Fibroblast of skin of left quadriceps (primary cell): ENCODE measurements at regions not wholly inside any gene's neighbourhood (a gene's known extent, or its start where the extent isn't known, plus 50 kb on each side); places are given as distances from the start of the nearest gene placed in this dataset.
A peak's percentile ranks its signal among the peaks of the same experiment; 100 is the strongest.
"Not testable (repeated sequence)": the region's sequence is repeated elsewhere in the genome, so short reads cannot be mapped to it uniquely, and the experiment has no call there.

ENCODE experiments used
- DNase-seq, 2 experiments: peaks; one replicate each; pipeline ENCODE4 v3.0.0-alpha.2; 2013; ENCODE audit warnings: low read depth in 2 of 2

DNA sequence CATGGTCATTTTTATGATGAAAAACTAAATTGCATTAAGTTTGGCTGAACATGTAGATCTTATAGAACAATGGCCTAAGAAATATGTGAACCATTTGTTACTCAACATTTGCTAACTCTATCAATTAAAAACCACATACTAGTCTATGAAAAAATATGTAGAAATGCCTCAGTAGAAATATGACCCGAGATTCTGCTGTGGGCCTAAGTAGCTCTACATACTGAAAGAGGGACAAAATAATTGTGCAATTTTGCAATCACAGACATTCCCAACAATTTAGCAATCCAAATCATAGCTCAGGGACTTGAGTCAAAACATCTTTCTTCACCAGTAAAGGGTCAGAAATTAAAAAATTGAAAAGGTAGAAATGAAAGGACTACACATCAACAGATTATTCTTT, 619.0 kb downstream of the FRK start:
- DNase-seq = peak; percentile 49 to 60

DNA sequence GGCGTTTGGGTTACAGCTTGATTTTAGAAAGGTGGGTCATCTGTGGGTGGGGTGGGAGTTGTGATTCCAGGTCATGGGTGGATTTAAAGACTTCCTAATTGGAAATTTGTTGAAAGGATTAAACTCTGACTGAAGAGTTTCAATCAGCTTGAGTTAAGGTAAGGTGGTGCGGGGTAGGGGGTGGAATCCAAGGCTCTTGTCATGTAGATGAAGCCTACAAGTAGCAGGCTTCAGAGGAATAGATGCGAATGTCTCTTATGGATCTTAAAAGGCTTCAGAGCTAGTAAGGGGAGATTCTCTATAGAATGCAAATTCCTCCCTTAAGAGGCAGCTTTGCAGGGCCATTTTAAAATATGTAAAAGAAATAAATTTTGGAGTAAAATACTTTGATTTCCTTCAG, 645.3 kb downstream of the FRK start:
- no peak for DNase-seq

DNA sequence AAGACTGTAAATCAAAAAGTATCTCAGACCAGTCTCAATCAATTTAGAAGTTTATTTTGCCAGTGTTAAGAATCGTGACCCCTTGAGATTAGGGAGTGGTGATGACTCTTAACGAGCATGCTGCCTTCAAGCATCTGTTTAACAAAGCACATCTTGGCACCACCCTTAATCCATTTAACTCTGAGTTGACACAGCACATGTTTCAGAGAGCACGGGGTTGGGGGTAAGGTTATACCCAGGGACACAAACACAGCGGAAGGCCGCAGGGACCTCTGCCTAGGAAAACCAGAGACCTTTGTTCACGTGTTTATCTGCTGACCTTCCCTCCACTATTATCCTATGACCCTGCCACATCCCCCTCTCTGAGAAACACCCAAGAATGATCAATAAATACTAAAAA, 645.8 kb downstream of the FRK start:
- not testable (repeated sequence) for DNase-seq

DNA sequence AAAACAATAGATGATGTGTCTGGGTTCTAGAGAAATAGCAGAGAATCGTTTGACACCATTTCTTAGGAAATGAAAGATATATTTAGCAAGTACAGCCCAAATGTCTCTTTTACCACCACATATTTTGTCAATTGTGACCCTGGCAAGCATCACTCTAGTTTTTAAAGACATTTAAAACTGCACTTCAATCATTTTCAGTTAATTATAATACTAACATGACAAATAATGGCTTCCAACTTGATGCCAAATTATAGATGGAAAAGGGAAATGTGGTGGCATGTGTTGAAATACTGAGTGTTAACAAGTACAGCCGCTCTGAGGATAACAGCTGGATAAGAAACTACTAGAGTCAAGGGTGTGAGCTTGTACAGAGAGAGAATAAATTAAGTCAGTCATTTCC, 648.9 kb downstream of the FRK start:
- no peak for DNase-seq

DNA sequence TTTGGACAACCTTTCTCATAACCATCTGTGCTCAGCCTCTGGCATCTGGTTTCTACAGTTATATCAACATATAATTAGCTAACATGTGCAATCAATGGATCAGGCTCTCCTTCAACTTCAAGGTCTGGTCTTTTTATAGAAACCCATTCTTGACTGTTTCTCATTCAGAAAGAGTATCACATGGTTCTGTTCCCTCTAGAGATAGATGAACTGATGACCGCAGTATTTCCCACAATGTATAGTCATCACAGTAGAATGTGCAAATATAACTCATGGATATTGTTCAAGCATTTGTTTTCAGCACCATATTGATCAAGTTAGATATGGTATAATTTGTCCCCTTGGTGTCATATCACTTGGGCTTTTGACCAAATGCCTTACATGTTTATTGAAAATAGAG, 656.2 kb downstream of the FRK start:
- peak; percentile 2 to 4 for DNase-seq

DNA sequence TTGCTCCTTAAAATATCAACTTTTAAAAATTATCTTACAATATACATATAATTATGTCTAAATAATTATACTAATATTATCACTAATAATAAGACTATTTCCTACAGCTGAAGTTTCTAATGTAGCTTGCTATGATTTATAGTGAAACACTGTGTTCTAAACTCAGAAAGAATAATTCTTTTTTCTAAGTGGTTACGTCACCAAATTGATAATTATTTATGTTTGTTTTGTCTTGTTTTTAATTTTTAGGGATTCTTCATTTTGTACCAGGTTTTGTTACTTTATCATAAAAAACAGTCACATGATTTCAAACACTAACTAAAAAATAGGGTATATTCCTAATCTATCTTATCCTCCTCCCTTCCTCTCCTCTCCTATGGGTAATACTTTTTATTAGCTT, 662.1 kb downstream of the FRK start:
- no peak for DNase-seq

DNA sequence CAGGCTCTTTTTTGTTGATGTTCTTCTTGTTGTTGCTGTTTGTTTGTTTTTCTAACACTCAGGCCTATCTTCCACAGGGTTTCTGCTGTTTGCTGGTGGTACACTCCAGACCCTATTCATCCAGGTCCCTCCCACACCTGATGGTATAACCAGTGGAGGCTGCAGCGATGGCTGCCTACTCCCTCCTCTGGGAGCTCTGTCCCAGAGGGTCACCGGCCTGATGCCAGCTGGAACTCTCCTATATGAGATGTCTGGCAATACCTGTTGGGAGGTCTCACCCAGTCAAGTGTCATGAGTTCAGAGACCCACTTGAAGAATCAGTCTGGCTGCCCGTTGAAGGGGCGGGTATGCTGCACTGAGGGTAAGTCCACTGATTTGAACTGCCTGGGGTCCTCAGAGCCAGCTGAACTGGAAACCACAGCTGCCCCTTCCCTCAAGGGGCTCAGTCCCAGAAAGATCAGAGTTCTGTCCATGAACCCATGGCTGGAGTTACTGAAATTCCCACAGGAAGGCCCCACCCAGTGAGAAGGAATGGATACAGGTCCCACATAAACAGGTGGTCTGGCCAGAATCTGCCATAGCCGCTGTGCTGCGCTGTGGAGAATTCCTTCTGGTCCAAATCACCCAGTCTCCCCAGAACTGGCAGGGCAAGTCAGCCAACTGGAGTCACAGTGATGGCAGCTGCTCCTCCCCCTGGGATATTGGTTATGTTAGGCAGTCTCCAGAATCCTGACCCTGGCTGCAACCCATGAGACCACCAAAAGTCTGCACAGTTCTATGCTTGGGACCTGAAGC, 664.4 kb downstream of the FRK start:
- DNase-seq = no peak

DNA sequence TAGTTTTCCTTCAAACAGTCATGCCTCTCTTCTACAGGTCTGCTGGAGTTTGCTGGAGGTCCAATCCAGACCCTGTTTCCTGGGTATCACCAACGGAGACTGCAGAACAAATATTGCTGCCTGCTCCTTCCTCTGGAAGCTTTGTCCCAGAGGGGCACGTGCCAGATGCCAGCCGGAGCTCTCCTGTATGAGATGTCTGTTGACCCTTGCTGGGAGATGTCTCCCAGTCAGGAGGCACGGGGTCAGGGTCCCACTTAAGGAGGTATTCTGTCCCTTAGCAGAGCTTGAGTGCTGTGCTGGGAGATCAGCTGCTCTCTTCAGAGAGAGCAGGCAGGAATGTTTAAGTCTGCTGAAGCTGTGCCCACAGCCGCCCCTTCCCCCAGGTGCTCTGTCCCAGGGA, 666.9 kb downstream of the FRK start:
- no peak for DNase-seq

DNA sequence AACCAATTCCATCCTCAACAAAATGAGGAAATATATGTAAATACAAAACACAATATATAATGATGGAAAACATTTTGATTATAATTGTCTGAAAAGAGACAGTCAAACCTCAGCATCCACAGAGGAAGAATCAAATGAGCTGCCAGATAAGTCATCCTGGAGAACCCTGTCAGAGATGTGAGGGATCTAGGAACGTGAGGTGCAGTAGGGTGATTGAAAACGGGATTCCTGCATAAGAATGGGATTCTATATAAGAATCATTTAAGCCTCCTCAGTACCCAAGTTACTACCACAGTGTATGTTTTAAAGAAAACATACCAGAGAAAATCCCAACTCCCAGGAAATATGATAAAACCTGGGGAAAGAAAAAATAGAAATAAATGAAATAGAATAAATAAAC, 690.5 kb downstream of the FRK start:
- DNase-seq = no peak

DNA sequence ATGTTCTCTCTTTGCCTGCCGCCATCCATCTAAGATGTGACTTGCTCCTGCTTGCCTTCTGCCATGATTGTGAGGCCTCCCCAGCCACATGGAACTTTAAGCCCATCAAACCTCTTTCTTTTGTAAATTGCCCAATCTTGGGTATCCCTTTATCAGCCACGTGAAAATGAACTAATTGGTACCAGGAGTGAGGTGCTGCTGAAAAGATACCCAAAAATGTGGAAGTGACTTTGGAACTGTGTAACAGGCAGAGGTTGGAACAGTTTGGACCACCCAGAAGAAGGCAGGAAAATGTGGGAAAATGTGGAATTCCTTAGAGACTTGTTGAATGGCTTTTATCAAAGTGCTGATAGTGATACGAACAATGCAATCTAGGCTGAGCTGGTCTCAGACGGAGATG, 694.9 kb downstream of the FRK start:
- DNase-seq = no peak

DNA sequence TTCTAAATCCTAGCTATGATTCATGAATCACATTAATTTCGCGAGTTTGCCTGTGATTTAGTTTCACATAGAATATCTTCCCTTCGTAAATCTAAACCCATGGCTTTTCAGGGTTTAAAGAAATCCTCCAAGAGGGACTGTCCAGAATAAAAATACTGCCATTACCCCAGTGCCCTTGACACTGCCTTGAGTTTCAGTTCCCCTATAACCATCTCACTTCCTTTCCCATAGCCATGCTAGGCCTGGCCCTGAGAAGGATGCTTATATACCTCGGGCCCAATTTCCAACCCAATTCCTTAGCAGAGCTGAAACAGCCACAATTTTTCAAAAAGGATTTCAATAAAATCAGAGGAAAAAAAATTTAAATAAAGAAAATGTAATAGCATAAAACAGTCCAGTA, 697.3 kb downstream of the FRK start:
- no peak for DNase-seq

DNA sequence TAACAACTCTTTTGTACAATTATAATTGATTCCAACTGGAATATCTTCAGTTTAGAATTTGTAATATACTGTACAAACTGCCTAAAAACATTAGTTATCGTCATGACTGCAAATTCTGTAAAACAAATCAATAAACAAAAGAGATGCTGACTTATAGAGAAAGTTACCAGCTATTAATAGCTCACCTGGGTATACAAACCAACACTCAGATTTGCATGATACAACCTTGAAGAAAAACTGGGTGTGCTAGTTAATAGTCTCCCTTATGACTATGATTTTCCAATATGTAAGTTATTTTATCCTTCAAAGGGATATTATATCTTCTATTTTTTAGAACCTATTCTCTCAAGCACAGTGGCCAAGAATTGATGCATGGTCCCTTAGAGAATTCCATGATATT, 698.5 kb downstream of the FRK start:
- DNase-seq = no peak

DNA sequence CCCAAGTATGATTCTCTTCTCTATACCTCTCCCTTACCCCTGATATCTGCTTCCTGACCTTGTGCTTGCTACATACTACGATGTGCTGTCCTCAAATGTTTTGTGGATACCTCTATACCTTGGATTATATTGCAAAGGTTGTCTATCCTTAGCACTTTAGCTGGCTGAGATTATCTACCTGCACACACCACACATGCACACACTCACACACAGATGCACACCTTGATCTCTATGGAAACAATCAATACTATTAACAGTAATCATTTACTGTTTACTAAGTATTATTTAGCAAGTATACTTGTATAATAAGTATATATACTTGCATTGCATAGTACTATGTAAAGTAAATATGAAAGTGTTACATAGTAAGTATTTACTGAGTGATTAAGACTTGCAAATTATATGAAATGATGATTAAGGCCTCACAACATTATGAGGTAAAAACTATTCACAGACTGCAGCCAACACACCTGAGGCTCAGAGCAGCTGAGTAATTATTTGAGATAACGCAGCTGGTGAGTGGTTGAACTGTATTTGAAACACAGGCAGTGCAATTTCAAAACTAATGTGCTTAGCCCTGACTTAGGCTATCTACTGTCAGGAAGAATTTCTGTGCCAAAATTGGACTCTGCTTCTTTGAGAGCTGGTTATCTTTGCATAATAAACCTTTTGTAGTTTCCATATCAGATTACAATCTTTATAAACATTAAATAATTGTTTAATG, 699.9 kb downstream of the FRK start:
- no peak for DNase-seq

DNA sequence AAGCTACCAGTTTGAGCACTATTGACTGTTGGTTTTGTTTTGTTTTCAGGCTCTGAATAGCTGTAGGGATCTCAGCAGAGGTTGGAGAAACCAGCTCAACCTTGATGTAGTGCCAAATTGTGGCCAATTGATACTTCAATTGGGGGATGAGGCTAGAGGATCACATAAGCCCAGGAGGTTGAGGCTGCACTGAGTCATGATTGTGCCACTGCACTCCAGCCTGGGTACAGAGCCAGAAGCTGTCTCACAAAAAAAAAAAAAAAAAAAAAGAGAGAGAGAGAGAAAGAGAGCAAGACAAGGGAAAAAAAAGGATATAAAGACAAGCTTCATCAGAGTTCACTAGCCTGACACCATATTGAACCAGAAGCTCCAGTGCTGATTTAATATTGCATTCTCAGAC, 702.1 kb downstream of the FRK start:
- no peak for DNase-seq

DNA sequence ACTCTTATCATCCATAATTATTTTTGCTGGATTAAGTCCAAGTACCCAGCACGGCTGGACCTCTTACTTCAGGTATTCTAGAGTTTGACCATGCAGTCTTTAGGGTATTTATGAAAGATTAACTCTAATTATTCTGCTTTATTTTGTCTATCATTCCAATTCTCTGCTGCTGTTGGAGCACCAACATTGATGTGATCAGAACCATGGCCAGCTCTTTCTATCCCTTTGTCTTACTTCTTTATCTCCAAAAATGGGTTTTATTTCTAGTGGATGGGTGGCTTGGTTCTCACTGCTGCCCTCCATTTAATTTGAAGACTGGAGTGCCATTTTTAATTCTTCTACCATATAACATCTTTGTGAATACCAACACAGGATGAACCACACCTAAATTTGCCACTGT, 704.3 kb downstream of the FRK start:
- DNase-seq = no peak

DNA sequence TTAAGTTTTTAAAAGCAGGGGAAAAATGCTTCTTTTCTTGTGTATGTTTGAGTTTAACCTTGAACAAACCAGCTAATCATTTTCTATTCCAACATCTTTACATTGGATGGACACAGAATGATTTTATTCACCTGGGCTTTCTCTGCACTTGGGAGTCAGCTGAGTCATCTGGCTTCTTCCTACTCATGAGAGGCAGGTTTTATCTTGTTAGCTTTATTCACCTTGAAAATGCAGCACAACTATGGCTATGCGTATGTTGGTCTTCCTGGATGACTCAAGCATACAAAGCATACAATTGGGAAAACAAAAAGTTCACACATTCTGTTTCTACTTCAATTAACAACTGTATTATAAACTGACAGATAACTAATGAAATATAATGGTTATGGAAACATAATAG, 737.7 kb downstream of the FRK start:
- DNase-seq = no peak

DNA sequence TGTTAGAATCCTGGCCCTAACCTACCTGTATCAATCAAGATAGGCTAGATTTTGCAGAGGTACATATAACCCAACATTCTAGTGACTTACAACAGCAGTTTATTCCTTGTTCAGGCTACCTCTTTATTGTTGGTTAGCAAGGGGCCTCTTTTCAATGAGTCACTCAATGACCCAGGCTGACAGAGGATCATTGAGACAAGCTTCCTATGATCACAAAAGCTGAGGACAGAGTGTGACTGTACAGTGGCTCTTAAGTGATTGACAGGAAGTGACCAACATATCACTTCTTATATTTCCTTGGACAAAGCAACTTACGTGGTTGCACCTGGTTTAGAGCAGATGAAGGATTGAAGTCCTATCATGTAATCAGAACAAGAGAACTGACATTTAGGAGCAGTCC, 740.9 kb downstream of the FRK start:
- no peak for DNase-seq

DNA sequence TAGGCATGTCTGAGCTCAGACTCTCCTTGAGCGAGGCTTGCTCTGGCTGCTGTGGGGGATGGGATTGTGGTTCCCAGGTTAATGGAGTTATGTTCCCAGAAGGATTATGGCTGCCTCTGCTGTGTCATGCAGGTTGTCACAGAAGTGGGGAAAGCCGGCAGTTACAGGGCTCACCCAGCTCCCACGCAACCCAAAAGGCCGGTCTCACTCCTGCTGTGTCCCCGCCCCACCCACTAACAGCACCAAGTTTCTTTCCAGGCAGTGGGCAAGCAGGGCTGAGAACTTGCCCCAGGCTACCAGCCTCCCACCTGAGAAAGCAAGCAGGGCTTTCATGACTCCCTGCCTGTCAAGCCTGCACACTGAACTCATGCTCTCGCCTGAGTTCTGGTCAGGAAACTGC, 750.5 kb downstream of the FRK start:
- DNase-seq = no peak

DNA sequence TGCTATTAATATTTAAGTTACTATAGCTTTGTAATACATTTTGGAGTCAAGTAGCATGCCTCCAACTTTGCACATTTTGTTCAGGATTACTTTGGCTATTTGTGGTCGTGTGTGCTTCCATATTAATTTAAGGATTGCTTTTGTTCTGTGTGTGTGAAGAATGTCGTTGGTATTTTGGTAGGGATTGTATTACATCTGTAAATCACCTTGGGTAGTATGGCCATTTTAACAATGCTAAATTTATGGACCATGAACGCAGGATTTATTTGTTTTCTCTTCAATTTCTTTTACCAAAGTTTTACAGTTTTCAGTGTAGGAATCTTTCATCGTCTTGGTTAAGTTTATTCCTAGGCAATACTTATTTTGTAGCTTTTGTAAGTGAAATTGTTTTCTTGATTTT, 758.0 kb downstream of the FRK start:
- DNase-seq = no peak

DNA sequence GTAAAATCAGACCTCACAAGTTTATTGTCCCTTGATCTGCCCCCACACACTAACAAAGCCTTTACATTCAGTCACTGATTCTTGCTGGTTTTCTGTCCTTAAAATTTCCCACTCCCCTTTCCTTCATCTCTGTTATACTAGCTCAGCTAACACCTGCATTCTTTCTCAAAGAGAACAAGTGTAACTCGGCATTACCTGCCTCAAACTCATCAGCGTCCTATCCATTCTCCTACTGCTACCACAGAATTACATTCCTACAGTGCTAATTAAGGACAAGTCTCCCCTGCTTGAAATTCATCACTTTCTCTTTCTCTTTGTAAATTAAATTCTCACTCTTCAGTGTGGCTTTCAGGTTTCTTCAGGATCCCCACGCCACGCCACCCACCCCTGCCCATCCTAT, 773.2 kb downstream of the FRK start:
- DNase-seq = no peak

DNA sequence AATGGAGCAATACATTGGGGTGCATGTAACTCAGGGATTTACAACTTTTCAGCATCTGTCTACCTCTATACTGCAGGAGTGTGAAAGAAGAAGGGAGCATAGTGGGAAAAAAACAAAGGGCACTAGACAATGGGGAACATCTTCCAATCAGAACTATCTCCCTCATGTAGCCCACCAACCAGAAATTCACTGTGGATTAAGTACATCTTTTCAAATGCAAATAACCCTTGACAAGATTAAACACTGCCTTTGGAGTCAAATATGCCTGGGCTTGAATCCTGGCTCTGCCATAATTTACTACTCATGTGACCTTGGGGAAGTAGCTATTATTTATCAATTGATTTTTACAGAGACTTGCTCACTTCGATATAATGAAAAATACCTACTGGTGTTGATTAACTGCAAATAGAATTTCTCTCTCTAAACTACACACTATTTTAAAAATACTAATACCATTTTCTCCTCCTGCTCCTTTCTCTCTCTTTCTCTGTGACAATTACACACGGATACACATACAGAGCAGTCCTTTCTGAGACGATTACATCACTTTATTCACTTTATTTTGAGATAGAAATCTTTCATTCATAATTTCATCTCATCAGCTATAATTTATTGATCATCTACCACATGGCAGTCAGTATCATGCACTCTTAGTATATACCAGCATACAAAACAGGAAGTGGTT, 783.7 kb downstream of the FRK start:
- DNase-seq = no peak

DNA sequence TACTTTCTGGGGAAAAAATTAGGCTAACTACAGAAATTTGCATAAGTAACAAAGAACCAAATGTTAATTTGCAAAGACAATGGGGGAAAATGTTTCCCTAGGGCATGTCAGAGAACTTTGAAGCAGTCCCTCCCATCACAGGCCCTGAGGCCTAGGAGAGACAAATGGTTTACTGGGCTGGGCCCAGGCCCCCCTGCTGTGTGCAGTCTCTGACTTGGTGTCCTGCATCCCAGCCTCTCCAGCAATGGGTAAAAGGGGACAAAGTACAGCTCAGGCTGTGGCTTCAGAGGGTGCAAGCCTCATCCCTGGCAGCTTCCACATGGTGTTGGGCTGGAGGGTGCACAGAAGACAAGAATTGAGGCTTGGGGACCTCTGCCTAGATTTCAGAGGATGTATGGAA, 788.4 kb downstream of the FRK start:
- no peak for DNase-seq

DNA sequence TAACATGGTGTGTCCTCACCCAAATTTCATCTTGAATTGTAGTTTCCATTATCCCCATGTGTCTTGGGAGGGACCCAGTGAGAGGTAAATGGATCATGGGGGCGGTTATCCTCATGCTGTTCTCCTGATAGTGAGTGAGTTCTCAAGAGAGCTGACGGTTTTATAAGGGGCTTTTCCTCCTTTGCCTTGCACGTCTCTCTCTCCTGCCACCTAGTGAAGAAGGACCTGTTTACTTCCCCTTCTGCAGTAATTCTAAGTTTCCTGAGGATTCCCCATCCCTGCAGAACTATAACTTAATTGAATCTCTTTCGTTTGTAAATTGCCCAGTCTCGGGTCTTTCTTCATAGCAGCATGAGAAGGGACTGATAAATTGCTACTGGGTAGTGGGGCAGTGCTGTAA, 789.3 kb downstream of the FRK start:
- DNase-seq = no peak
